D721Med (cell line): ENCODE measurements at regions not wholly inside any gene's neighbourhood (a gene's known extent, or its start where the extent isn't known, plus 50 kb on each side); places are given as distances from the start of the nearest gene placed in this dataset.

Source experiments
- DNase-seq: peaks from one replicate; pipeline ENCODE4 v3.0.0; 2011; ENCODE audit warnings: low spot score; ENCODE audit not compliant: insufficient read length
- FAIRE-seq: peaks from 2 replicates; lab custom pipeline; 2011; peaks lifted over from hg19 to GRCh38; lab: Jason Lieb, UNC
- TF ChIP-seq, protein P1 (sequence below): IDR thresholded peaks from 2 replicates; pipeline ENCODE4 v1.5.1; 2012; ENCODE audit warnings: mild to moderate bottlenecking, control low read depth; ENCODE audit not compliant: insufficient read depth; ENCODE audit errors: missing control alignments

GRCh38 chr3:139202226-139202958 is 141.4 kb upstream of the MRPS22 start:
- no peak for DNase-seq
- TF ChIP-seq, protein P1, sequence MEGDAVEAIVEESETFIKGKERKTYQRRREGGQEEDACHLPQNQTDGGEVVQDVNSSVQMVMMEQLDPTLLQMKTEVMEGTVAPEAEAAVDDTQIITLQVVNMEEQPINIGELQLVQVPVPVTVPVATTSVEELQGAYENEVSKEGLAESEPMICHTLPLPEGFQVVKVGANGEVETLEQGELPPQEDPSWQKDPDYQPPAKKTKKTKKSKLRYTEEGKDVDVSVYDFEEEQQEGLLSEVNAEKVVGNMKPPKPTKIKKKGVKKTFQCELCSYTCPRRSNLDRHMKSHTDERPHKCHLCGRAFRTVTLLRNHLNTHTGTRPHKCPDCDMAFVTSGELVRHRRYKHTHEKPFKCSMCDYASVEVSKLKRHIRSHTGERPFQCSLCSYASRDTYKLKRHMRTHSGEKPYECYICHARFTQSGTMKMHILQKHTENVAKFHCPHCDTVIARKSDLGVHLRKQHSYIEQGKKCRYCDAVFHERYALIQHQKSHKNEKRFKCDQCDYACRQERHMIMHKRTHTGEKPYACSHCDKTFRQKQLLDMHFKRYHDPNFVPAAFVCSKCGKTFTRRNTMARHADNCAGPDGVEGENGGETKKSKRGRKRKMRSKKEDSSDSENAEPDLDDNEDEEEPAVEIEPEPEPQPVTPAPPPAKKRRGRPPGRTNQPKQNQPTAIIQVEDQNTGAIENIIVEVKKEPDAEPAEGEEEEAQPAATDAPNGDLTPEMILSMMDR = peak; percentile 55
- no peak for FAIRE-seq

GRCh38 chr3:139202959-139203349 is 140.9 kb upstream of the MRPS22 start:
- DNase-seq = no peak
- TF ChIP-seq, protein P1 = no peak
- no peak for FAIRE-seq

GRCh38 chr3:139203752-139204151 is 140.1 kb upstream of the MRPS22 start:
- no peak for DNase-seq
- no peak for FAIRE-seq
- TF ChIP-seq, protein P1 = no peak

GRCh38 chr3:139204728-139205127 is 139.1 kb upstream of the MRPS22 start:
- DNase-seq (no peak), FAIRE-seq (no peak)
- TF ChIP-seq, protein P1 = no peak

DNA sequence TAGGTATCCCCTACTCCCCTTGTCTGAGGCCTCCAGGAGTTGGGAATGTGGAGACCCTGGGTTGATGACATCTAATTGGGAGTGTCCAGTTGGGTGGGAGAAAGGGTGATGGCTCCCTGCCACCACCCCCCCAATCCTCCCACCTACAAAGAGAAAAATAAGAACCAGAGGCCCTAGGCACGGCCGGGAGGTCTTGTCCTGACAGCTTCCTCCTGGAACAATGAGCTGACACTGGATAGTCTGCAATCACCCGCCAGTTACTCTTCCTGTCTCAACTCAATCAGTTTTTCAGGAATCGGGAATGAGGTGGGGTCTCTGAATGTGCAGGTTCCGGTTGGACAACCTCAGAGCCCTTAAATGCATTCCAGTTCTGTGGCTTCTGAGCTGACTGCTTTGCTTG is 129.9 kb upstream of the MRPS22 start:
- FAIRE-seq (no peak), DNase-seq (no peak)
- TF ChIP-seq, protein P1 = no peak

DNA sequence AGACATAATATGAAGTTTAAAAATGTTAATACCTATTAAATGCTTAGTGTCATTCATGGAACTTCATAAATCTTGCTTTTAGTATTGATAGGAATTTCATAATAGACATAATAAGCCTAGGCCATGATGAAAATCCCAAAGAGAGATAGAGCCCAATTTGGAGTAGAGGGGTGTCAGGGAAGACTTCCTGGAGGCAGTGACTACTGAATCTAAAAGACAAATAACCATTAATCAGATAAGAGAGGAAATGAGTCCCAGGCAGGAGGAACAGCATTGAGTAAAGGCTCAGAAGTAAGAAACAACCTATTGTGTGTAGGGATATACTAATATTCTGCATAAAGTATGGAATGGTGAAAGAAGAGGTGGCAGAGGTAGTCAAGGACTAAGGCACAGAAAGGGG is 126.9 kb upstream of the MRPS22 start:
- TF ChIP-seq, protein P1 = no peak

DNA sequence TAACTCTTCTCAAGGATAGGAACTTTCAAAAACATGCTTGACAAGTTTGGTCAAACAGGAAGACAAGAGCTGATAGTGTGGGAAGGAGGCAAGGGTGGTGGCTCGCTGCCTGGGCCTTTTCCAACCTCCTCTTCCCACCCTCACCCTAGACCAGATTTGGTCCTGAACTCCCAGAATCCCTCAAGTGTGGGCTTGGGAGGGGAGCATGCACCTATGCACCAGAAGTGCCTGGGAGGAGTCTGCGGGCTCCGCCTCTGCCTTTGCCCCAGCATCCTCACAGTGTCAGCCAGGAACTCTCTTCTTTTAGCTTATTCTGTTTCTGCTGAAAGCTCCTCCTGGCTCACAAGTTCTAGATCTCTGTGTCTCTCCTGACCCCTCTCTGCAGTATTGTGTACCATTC is 126.2 kb upstream of the MRPS22 start:
- FAIRE-seq = no peak
- DNase-seq = no peak
- TF ChIP-seq, protein P1 = no peak

More for the DNA sequence above, 126.9 kb upstream of the MRPS22 start:
- no peak for DNase-seq
- FAIRE-seq = no peak
